ENCODE measurements at regions not wholly inside any gene's neighbourhood (a gene's known extent, or its start where the extent isn't known, plus 50 kb on each side); places are given as distances from the start of the nearest gene placed in this dataset.

GRCh38 chr6:140340795-140341194, 966.3 kb upstream of the CITED2 start:
- TF ChIP-seq EZH2 (IDR thresholded peaks at IDR 0.05; ENCODE audit: insufficient read depth, low read length) (no peak), CTCF (IDR thresholded peaks at IDR 0.05; ENCODE audit: insufficient read depth, low read depth, low read length) (no peak)
